IMR-90 (cell line): ENCODE measurements at regions not wholly inside any gene's neighbourhood (a gene's known extent, or its start where the extent isn't known, plus 50 kb on each side); places are given as distances from the start of the nearest gene placed in this dataset.

Experiments
- ATAC-seq: fragments of 200-7000 bp; cut with Tn5 transposase; 2 replicates; pipeline ENCODE4 v1.9.1; 2020; ENCODE audit warnings: low read depth, mild to moderate bottlenecking, moderate library complexity
- BruUV-seq: library from RNA; stranded (reverse); fragments of 400-500 nt; replicated peaks from 2 replicates; lab custom pipeline; 2021; lab: Mats Ljungman, UMichigan
- CTCF ChIA-PET: fragments of 300-600 bp; formaldehyde crosslinking; extraction: SDS; loops from one replicate; lab custom pipeline; 2021; ENCODE audit warnings: antibody characterized with exemption; lab: Yijun Ruan, JAX
- POLR2A ChIA-PET: fragments of 300-600 bp; sonication (Branson Sonifier 250); formaldehyde crosslinking; loops from one replicate; lab custom pipeline; 2022; ENCODE audit warnings: antibody characterized with exemption; ENCODE audit not compliant: unreplicated experiment; lab: Charles Lee
- DNase-seq: peaks from one replicate; pipeline ENCODE4 v3.0.0; 2013
- H2AFZ ChIP-seq: replicated peaks from 2 replicates; pipeline ENCODE3; 2013; ENCODE audit warnings: low read length, mild to moderate bottlenecking; ENCODE audit not compliant: poor library complexity
- H2AK5ac ChIP-seq: 2 replicates; pipeline ENCODE4 v1.6.1; 2013; ENCODE audit warnings: low read depth, low read length, inconsistent platforms
- H2AK9ac ChIP-seq: replicated peaks from 2 replicates; pipeline ENCODE3; 2013; ENCODE audit warnings: mild to moderate bottlenecking, low read depth, low read length, moderate library complexity; ENCODE audit not compliant: poor library complexity
- H2BK120ac ChIP-seq: 2 replicates; pipeline ENCODE4 v1.6.1; 2013; ENCODE audit warnings: low read depth, low read length, inconsistent platforms
- H2BK15ac ChIP-seq: 3 replicates; pipeline ENCODE4 v1.6.1; 2013; ENCODE audit warnings: low read depth, low read length, inconsistent platforms
- H2BK20ac ChIP-seq: 2 replicates; pipeline ENCODE4 v1.6.1; 2013; ENCODE audit warnings: low read depth, mild to moderate bottlenecking, inconsistent platforms, low read length, moderate library complexity
- H2BK5ac ChIP-seq: 2 replicates; pipeline ENCODE4 v1.6.1; 2013; ENCODE audit warnings: mild to moderate bottlenecking, low read depth, low read length, inconsistent platforms; ENCODE audit not compliant: poor library complexity, severe bottlenecking
- H3K14ac ChIP-seq: replicated peaks from 2 replicates; pipeline ENCODE4 v1.6.1; 2013; ENCODE audit warnings: low read depth, low read length, inconsistent platforms
- H3K18ac ChIP-seq: 2 replicates; pipeline ENCODE4 v1.6.1; 2013; ENCODE audit warnings: low read depth, low read length, control low read depth
- H3K23ac ChIP-seq: 2 replicates; pipeline ENCODE4 v1.6.1; 2013; ENCODE audit warnings: low read depth, low read length, inconsistent platforms
- H3K27ac ChIP-seq: 2 replicates; pipeline ENCODE4 v1.5.1; 2013; ENCODE audit warnings: mild to moderate bottlenecking, control low read depth, low read length; ENCODE audit not compliant: insufficient read depth
- H3K27me3 ChIP-seq: 2 replicates; pipeline ENCODE4 v1.6.1; 2013; ENCODE audit warnings: low read length; ENCODE audit not compliant: control insufficient read depth, insufficient read depth
- H3K36me3 ChIP-seq: 2 replicates; pipeline ENCODE4 v1.6.1; 2013; ENCODE audit warnings: low read length, mixed read lengths; ENCODE audit not compliant: control insufficient read depth, insufficient read depth
- H3K4ac ChIP-seq: 2 replicates; pipeline ENCODE4 v1.6.1; 2013; ENCODE audit warnings: low read depth, low read length, inconsistent platforms
- H3K4me1 ChIP-seq: 2 replicates; pipeline ENCODE4 v1.6.1; 2013; ENCODE audit warnings: low read length, mixed read lengths; ENCODE audit not compliant: control insufficient read depth, insufficient read depth
- H3K4me2 ChIP-seq: 2 replicates; pipeline ENCODE4 v1.6.1; 2013; ENCODE audit warnings: low read depth, mild to moderate bottlenecking, control low read depth, low read length, moderate library complexity
- H3K4me3 ChIP-seq: 2 replicates; pipeline ENCODE4 v1.5.1; 2013; ENCODE audit warnings: low read depth, mild to moderate bottlenecking, control low read depth, low read length, moderate library complexity; ENCODE audit not compliant: insufficient read depth
- H3K56ac ChIP-seq: 2 replicates; pipeline ENCODE4 v1.6.1; 2013; ENCODE audit warnings: low read length, inconsistent platforms; ENCODE audit not compliant: insufficient read depth; ENCODE audit errors: extremely low read depth
- H3K79me1 ChIP-seq, 2 experiments: 2 replicates each; pipeline ENCODE4 v1.6.1; 2013; ENCODE audit warnings: low read length in 2 of 2, inconsistent platforms in 1 of 2, low read depth in 1 of 2
- H3K9ac ChIP-seq: 2 replicates; pipeline ENCODE4 v1.6.1; 2013; ENCODE audit warnings: low read depth, low read length, control low read depth
- H3K9me1 ChIP-seq: 2 replicates; pipeline ENCODE4 v1.6.1; 2013; ENCODE audit warnings: low read length, inconsistent platforms; ENCODE audit not compliant: insufficient read depth
- H3K9me3 ChIP-seq: 2 replicates; pipeline ENCODE4 v1.6.1; 2013; ENCODE audit warnings: low read length; ENCODE audit not compliant: control insufficient read depth, insufficient read depth
- H4K20me1 ChIP-seq: 2 replicates; pipeline ENCODE4 v1.6.1; 2013; ENCODE audit warnings: low read length, inconsistent platforms; ENCODE audit not compliant: insufficient read depth
- H4K5ac ChIP-seq: 2 replicates; pipeline ENCODE4 v1.6.1; 2013; ENCODE audit warnings: mild to moderate bottlenecking, low read depth, low read length, control low read depth
- H4K8ac ChIP-seq, 2 experiments: 2 replicates each; pipeline ENCODE4 v1.6.1; 2013; ENCODE audit warnings: low read depth in 2 of 2, low read length in 2 of 2, control low read depth in 1 of 2, inconsistent platforms in 1 of 2
- H4K91ac ChIP-seq: 2 replicates; pipeline ENCODE4 v1.6.1; 2013; ENCODE audit warnings: low read depth, low read length, inconsistent platforms; ENCODE audit not compliant: insufficient read depth
- CTCF ChIP-seq: conservative IDR thresholded peaks from 2 replicates; pipeline ENCODE4 v1.5.1; 2012; ENCODE audit warnings: mild to moderate bottlenecking, low read depth, low read length, improper control_type of control experiment
- MAFK ChIP-seq: IDR thresholded peaks from 2 replicates; pipeline ENCODE4 v1.6.1; 2012; ENCODE audit warnings: low read depth, low read length, improper control_type of control experiment
- POLR2A ChIP-seq: IDR thresholded peaks from 2 replicates; pipeline ENCODE4 v1.6.1; 2012; ENCODE audit warnings: mild to moderate bottlenecking, low read depth, low read length
- USF2 ChIP-seq: fragments of 150-350 bp; IDR thresholded peaks from 2 replicates; pipeline ENCODE4 v1.6.1; 2017; ENCODE audit warnings: mild to moderate bottlenecking, antibody characterized with exemption, low read length, low read depth
- WGBS, 2 experiments: methylation state at CpG; one replicate each; pipeline versions ENCODE4 v1.1.5 to v1.1.7; 2013; ENCODE audit warnings: missing lambda C conversion rate in 2 of 2; ENCODE audit not compliant: insufficient read length in 1 of 2; ENCODE audit errors: extremely low coverage in 2 of 2; 5-methylcytosine and 5-hydroxymethylcytosine counted together
- dilution Hi-C: fragments of 300-500 bp; cut with HindIII; formaldehyde crosslinking; loops from one replicate; pipeline ENCODE4 v1.14.3; 2018; ENCODE audit warnings: low sequenced_read_pairs; ENCODE audit not compliant: unreplicated experiment
- in situ Hi-C: fragments of 300-500 bp; cut with MboI; formaldehyde crosslinking; loops from 3 replicates; pipeline ENCODE4 v1.14.3; 2019; ENCODE audit warnings: low sequenced_read_pairs, inconsistent platforms, mixed read lengths
- intact Hi-C: fragments of 100-400 bp; cut with micrococcal nuclease; formaldehyde crosslinking; loops from 2 replicates; pipeline ENCODE4 v1.10.0; 2022

GRCh38 chr21:21690068-21690665 lies 692.0 kb downstream of the NCAM2 start:
- Histone ChIP-seq H3K56ac (no peak overlapping the region), H3K9me3 (no peaks in the 10 kb centered on the region), H2BK120ac (no peak overlapping the region), H3K36me3 (no peaks in the 10 kb centered on the region), H3K4me2 (no peak overlapping the region), H2BK15ac (no peak overlapping the region), H3K27ac (no peak overlapping the region), H3K18ac (no peak overlapping the region), H3K27me3 (no peaks in the 10 kb centered on the region), H3K4me3 (no peak overlapping the region), H3K4me1 (no peaks in the 10 kb centered on the region), H4K20me1 (no peaks in the 10 kb centered on the region), H4K5ac (no peak overlapping the region), H3K14ac (no peak overlapping the region), H3K23ac (no peak overlapping the region), H2BK5ac (no peak overlapping the region), H4K91ac (no peak overlapping the region), H4K8ac (no peak overlapping the region), H3K9ac (no peak overlapping the region), H3K4ac (no peak overlapping the region), H2AK5ac (no peak overlapping the region), H3K9me1 (no peaks in the 10 kb centered on the region), H2AK9ac (no peak overlapping the region), H3K79me1 (no peaks in the 10 kb centered on the region), H2BK20ac (no peak overlapping the region), H2AFZ (no peak overlapping the region)
- intact Hi-C loops = no loop called here
- in situ Hi-C loops = loop anchor here (10.0 to 25.0 kb wide), 2 partner anchors 453 to 685 kb away; no protein-coding TSS in a partner anchor
- dilution Hi-C loops = no loop called here
- no CpG with 5 or more reads among the region's 3 CpGs for WGBS, 2 experiments
- TF ChIP-seq USF2 (no peak), CTCF (no peak), MAFK (peak; percentile 50; the same call in 1 of the 2 replicates), POLR2A (no peak)
- BruUV-seq = no TSS peak
- POLR2A ChIA-PET = no interaction called here
- ATAC-seq (no peak), DNase-seq (no peak)
- CTCF ChIA-PET = interaction anchor here (1.9 kb wide), 1 partner anchor 690 kb away, joined by 3 read pairs; no protein-coding TSS in a partner anchor
